Karpas-422 (cell line): ENCODE measurements at regions not wholly inside any gene's neighbourhood (a gene's known extent, or its start where the extent isn't known, plus 50 kb on each side); places are given as distances from the start of the nearest gene placed in this dataset.

Source experiments
- DNase-seq: peaks from one replicate; pipeline ENCODE4 v3.0.0-alpha.2; 2015
- H2AFZ ChIP-seq: fragments of 200-600 bp; sonication (generic); 2 replicates; pipeline ENCODE4 v1.6.1; 2014; ENCODE audit warnings: antibody characterized with exemption, low read length, mixed read lengths
- H3K27ac ChIP-seq: fragments of 200-600 bp; sonication (generic); 2 replicates; pipeline ENCODE4 v1.5.1; 2014; ENCODE audit warnings: mild to moderate bottlenecking, low read length, moderate library complexity
- H3K27me3 ChIP-seq: fragments of 200-600 bp; sonication (generic); 2 replicates; pipeline ENCODE4 v1.6.1; 2014; ENCODE audit warnings: low read length, mixed read lengths
- H3K36me3 ChIP-seq: fragments of 200-600 bp; sonication (generic); 2 replicates; pipeline ENCODE4 v1.6.1; 2014; ENCODE audit warnings: low read length, mixed read lengths; ENCODE audit not compliant: insufficient read depth
- H3K4me1 ChIP-seq: fragments of 200-600 bp; sonication (generic); 2 replicates; pipeline ENCODE4 v1.6.1; 2014; ENCODE audit warnings: mild to moderate bottlenecking, low read length, mixed read lengths
- H3K4me2 ChIP-seq: fragments of 200-600 bp; sonication (generic); 2 replicates; pipeline ENCODE4 v1.6.1; 2014; ENCODE audit warnings: low read length, low read depth, mild to moderate bottlenecking; ENCODE audit not compliant: poor library complexity, severe bottlenecking
- H3K4me3 ChIP-seq: fragments of 200-600 bp; sonication (generic); 2 replicates; pipeline ENCODE4 v1.5.1; 2014; ENCODE audit warnings: mild to moderate bottlenecking, antibody characterized with exemption, low read length, mixed read lengths
- H3K79me2 ChIP-seq: fragments of 200-600 bp; sonication (generic); 2 replicates; pipeline ENCODE4 v1.6.1; 2014; ENCODE audit warnings: mild to moderate bottlenecking, low read length, mixed read lengths
- H3K9ac ChIP-seq: fragments of 200-600 bp; sonication (generic); 2 replicates; pipeline ENCODE4 v1.6.0; 2014; ENCODE audit warnings: low read length
- H3K9me2 ChIP-seq: fragments of 200-600 bp; sonication (generic), shearing (Covaris generic); replicated peaks from 2 replicates; pipeline ENCODE4 v1.6.0; 2014; ENCODE audit warnings: mild to moderate bottlenecking, low read length, moderate library complexity; ENCODE audit not compliant: insufficient read depth
- H3K9me3 ChIP-seq: fragments of 300-700, 200-600 bp; sonication (generic); 2 replicates; pipeline ENCODE4 v1.6.1; 2014; ENCODE audit warnings: low read length, mixed read lengths
- H4K20me1 ChIP-seq: fragments of 200-600 bp; sonication (generic); 2 replicates; pipeline ENCODE4 v1.6.1; 2014; ENCODE audit warnings: mild to moderate bottlenecking, antibody characterized with exemption, low read length, low read depth; ENCODE audit not compliant: insufficient read depth

DNA sequence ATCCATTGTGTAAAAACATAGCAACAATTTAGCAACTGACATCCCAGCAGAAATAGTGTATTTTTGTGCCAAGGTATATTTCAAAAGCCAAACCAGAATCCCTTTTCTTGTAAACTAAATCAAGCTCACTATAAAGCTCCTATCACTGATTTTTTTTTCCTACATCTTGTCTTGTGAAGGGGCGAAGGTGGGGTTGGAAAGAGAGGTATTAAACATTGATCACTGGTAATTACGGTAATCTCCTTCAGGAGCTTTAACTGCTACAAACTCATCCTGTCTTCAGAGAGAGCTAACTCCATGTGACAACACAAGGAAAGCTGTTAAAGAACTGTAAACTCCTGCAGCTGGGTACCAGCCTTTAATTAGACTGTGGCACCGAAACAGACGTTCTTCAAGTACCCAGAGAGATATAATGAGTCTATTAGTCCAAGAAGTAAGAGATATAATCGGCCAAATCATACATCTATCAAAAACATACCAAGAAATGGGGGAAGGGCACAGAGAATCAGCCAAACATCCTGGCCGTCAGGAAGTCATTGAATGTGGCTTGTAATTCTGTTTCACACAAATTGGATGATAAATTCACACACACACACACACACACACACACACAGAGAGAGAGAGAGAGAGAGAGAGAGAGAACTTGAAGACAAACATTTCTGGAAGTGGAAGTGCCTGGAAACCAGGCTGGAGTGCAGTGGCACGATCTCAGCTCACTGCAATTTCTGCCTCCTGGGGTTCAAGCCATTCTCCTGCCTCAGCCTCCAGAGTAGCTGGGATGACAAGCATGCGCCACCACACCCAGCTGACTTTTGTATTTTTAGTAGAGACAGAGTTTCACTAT is 111.9 kb upstream of the PPARGC1A start:
- DNase-seq, result no peak
- Histone ChIP-seq H2AFZ (no peak overlapping the region), H3K9ac (no peak overlapping the region), H3K79me2 (no peaks in the 10 kb centered on the region), H3K36me3 (no peaks in the 10 kb centered on the region), H4K20me1 (no peaks in the 10 kb centered on the region), H3K9me3 (no peaks in the 10 kb centered on the region), H3K27me3 (no peaks in the 10 kb centered on the region), H3K4me2 (no peak overlapping the region), H3K9me2 (no peaks in the 10 kb centered on the region), H3K4me3 (no peak overlapping the region), H3K27ac (no peak overlapping the region), H3K4me1 (no peaks in the 10 kb centered on the region)

DNA sequence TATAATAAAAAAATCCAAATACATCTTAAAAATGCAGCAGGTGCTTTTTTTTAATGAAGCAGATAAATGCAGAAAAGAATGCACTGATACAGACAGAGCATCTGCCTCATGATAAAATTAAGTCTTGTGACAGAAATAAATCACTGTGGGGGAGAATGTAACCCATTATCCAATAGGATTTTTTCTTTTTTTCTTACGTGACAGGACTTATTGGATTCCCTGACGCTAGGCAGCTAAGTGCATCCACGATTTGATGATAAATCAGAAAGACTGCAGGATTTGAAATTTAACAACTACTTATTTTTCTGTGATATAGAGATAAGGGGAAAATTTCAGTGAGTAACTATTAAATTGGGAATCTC is 110.6 kb upstream of the PPARGC1A start:
- Histone ChIP-seq H3K4me1 (no peaks in the 10 kb centered on the region), H3K27ac (no peak overlapping the region), H3K36me3 (no peaks in the 10 kb centered on the region), H3K79me2 (no peaks in the 10 kb centered on the region), H3K9ac (no peak overlapping the region), H3K4me3 (no peak overlapping the region), H4K20me1 (no peaks in the 10 kb centered on the region), H3K9me2 (no peaks in the 10 kb centered on the region), H2AFZ (no peak overlapping the region), H3K9me3 (no peaks in the 10 kb centered on the region), H3K27me3 (no peaks in the 10 kb centered on the region), H3K4me2 (no peak overlapping the region)
- no peak for DNase-seq

DNA sequence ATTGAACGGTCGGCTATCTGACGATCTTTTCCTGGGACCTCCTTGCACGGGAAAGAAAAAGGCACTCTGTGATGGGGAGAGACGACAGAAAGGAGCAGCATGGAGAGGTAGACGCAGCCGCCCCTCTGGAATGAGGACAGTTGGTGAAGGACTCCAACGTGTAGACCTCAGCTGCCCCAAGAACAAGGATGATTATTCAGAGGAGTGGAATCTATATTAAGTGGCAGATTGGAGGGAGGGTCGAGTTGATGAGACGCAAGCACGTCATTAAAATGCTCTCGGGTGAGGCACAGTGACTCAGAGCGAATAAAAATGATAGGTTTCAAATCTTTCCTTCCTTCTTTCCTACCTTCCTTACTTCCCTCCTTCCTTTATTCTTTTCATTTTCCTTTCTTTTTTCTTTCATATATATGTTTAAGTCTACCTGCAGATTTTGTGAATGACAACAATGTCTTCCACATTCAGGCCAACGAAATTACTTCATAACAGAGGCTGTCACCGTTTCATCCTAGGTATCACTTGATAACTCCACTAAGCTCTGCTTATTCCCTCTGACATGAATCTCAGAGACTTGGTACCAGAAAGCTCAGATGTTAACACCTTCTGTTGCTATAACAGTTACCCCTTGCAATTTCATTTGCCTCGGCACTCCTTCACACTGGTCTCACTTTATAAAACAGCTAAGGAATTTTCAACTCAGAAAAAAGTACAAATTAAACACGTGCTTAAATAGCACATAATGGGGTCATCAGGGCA is 110.0 kb upstream of the PPARGC1A start:
- no peaks in the 10 kb centered on the region for H3K79me2 ChIP-seq
- no peak for DNase-seq
- H3K9me3 ChIP-seq, result no peaks in the 10 kb centered on the region
- H3K9me2 ChIP-seq, result no peaks in the 10 kb centered on the region
- H3K9ac ChIP-seq, result no peak overlapping the region
- no peak overlapping the region for H2AFZ ChIP-seq
- H3K27me3 ChIP-seq, result no peaks in the 10 kb centered on the region
- H3K36me3 ChIP-seq, result no peaks in the 10 kb centered on the region
- no peak overlapping the region for H3K4me3 ChIP-seq
- H3K4me1 ChIP-seq, result no peaks in the 10 kb centered on the region
- H3K4me2 ChIP-seq, result no peak overlapping the region
- H3K27ac ChIP-seq, result no peak overlapping the region
- no peaks in the 10 kb centered on the region for H4K20me1 ChIP-seq

DNA sequence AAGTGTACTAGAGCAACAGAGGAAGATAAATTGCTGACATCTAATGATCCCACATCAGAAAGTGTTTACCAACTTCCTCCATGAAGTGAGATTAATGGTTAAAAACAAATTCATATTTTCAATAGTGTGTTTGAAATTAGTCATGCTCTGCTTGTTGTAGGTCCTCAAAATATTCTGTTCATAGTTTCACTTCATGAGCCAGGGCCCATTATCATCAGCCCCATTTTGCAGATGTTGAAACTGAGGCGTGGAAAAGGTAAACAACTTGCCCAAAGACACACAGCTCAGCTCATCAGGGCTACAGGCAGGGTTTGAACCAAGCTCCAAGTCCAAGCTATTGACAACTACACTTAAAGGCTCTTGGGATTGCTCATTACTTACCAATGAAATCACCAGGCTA is 103.5 kb upstream of the PPARGC1A start:
- no peak overlapping the region for H3K9ac ChIP-seq
- H3K79me2 ChIP-seq, result no peaks in the 10 kb centered on the region
- no peaks in the 10 kb centered on the region for H3K27me3 ChIP-seq
- H4K20me1 ChIP-seq, result no peaks in the 10 kb centered on the region
- H3K4me3 ChIP-seq, result no peak overlapping the region
- no peak overlapping the region for H3K4me2 ChIP-seq
- no peaks in the 10 kb centered on the region for H3K9me3 ChIP-seq
- no peaks in the 10 kb centered on the region for H3K36me3 ChIP-seq
- no peak overlapping the region for H3K27ac ChIP-seq
- no peak overlapping the region for H2AFZ ChIP-seq
- H3K9me2 ChIP-seq, result no peaks in the 10 kb centered on the region
- H3K4me1 ChIP-seq, result no peaks in the 10 kb centered on the region
- no peak for DNase-seq

DNA sequence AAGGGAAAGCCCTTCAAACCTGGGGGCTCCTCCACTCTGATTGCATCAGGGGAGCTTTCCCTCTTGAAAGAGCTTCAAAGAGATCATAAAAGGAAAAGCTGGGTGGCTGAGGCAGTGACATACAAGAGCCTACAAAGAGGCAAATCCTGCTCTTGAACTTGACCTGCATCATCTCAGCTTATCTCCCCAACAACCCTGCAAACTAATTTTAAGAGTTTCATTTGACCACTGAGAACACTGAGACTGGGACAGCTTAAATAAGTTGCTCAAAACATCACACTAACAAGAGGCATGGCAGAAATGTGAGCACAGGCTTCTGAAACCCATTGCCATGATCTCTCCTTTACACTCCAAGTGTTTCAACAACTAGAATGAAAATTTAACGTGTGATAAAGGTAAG is 101.6 kb upstream of the PPARGC1A start:
- no peak overlapping the region for H3K9ac ChIP-seq
- no peak overlapping the region for H3K4me3 ChIP-seq
- no peak overlapping the region for H2AFZ ChIP-seq
- H3K36me3 ChIP-seq, result no peaks in the 10 kb centered on the region
- no peaks in the 10 kb centered on the region for H4K20me1 ChIP-seq
- H3K9me3 ChIP-seq, result no peaks in the 10 kb centered on the region
- H3K4me2 ChIP-seq, result no peak overlapping the region
- H3K27me3 ChIP-seq, result no peaks in the 10 kb centered on the region
- H3K4me1 ChIP-seq, result no peaks in the 10 kb centered on the region
- DNase-seq, result no peak
- no peak overlapping the region for H3K27ac ChIP-seq
- H3K79me2 ChIP-seq, result no peaks in the 10 kb centered on the region
- no peaks in the 10 kb centered on the region for H3K9me2 ChIP-seq

DNA sequence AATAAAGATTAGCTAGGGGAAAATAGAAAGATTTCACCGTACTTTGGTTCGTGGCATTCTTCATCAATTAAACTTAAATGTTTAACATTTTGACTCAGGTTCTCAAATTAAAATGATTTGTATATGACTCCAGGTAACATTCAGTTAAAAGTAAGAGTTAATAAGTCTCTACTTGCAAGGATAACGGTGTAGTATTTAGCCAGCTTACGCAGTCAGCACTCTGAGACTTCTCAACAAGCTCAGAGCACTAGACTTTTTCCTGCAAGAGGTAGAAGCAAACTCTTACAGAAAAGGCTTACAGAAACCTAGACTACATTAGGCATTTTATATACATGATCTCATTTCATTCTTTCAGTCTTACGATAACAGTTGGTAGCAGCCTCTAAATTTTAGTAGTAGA is 96.4 kb upstream of the PPARGC1A start:
- Histone ChIP-seq H3K4me3 (no peak overlapping the region), H3K9me2 (no peaks in the 10 kb centered on the region), H3K9me3 (no peaks in the 10 kb centered on the region), H3K4me2 (no peak overlapping the region), H2AFZ (no peak overlapping the region), H3K9ac (no peak overlapping the region), H3K27me3 (no peaks in the 10 kb centered on the region), H4K20me1 (no peaks in the 10 kb centered on the region), H3K4me1 (no peaks in the 10 kb centered on the region), H3K36me3 (no peaks in the 10 kb centered on the region), H3K27ac (no peak overlapping the region), H3K79me2 (no peaks in the 10 kb centered on the region)
- no peak for DNase-seq

DNA sequence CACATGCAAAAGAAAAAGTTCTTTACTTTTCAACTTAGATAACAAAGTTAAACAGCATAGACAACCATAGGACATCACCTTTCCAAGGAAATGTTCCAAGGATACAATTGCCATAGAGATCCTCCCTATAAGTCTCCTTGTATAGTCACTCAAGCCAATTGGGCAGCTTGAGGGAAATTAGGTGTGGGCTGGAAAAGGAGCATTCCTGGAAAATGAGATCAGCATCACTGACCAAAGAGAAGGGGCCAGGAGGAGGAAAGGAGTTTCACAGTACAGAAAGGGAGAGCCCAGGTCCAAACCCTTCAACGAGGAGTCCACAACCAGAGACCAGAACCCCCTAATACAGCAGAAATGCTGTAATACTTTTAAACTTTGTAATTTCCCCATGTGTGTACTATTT is 91.5 kb upstream of the PPARGC1A start:
- Histone ChIP-seq H3K4me2 (no peak overlapping the region), H3K4me1 (no peaks in the 10 kb centered on the region), H2AFZ (no peak overlapping the region), H3K27ac (no peak overlapping the region), H3K4me3 (no peak overlapping the region), H3K9me3 (no peaks in the 10 kb centered on the region), H4K20me1 (no peaks in the 10 kb centered on the region), H3K36me3 (no peaks in the 10 kb centered on the region), H3K27me3 (no peaks in the 10 kb centered on the region), H3K9me2 (no peaks in the 10 kb centered on the region), H3K9ac (no peak overlapping the region), H3K79me2 (no peaks in the 10 kb centered on the region)
- DNase-seq, result no peak

DNA sequence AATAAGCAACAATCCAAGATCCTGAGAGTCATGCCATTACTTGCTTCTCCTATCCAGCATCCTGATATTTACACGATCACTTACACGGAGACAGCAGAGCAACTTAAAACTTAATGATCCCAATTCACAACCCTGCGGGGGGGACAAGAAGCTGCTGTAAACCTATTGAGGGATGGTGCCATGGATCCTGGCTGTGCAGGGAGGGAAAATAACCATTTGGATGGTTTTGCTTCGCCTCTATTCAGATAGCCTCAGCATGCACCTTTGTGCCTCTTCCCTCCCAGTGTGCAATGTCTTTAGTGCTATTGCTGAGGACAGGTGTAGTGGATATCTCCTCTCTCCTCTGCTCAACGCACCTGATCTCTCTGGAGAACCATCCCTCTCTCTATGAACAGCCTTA is 89.7 kb upstream of the PPARGC1A start:
- H3K4me1 ChIP-seq, result no peaks in the 10 kb centered on the region
- no peak overlapping the region for H2AFZ ChIP-seq
- H3K27ac ChIP-seq, result no peak overlapping the region
- no peaks in the 10 kb centered on the region for H3K79me2 ChIP-seq
- no peaks in the 10 kb centered on the region for H3K36me3 ChIP-seq
- H4K20me1 ChIP-seq, result no peaks in the 10 kb centered on the region
- H3K4me2 ChIP-seq, result no peak overlapping the region
- no peak for DNase-seq
- no peaks in the 10 kb centered on the region for H3K9me2 ChIP-seq
- no peaks in the 10 kb centered on the region for H3K27me3 ChIP-seq
- H3K4me3 ChIP-seq, result no peak overlapping the region
- no peaks in the 10 kb centered on the region for H3K9me3 ChIP-seq
- H3K9ac ChIP-seq, result no peak overlapping the region
